ENCODE measurements at regions not wholly inside any gene's neighbourhood (a gene's known extent, or its start where the extent isn't known, plus 50 kb on each side); places are given as distances from the start of the nearest gene placed in this dataset.
"Not testable (repeated sequence)": the region's sequence is repeated elsewhere in the genome, so short reads cannot be mapped to it uniquely, and the experiment has no call there.

GRCh38 chr1:199058281-199058680 is 419.4 kb downstream of the PTPRC start:
- DNase-seq, result no peak

DNA sequence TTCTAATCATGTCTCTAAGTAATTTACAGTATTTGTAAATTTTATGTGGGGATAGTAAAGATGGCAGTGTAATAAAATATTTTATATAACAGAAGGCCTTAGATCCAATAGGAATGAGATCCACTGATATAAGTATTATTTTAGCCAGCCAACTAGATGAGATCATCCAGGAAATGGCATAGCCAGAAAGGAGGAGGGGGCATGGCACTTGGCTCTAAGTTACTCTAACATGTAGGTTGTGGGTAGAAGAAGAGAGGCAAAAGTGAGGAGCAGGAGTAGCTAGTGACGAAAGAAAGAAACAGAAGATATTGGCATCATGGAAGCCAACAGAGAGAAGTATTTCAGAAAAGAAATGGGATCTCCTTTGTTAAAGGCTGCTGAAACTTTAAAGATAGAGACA is 426.1 kb downstream of the PTPRC start:
- DNase-seq, result no peak

GRCh38 chr1:199067483-199067882 is 428.6 kb downstream of the PTPRC start:
- no peak for DNase-seq

DNA sequence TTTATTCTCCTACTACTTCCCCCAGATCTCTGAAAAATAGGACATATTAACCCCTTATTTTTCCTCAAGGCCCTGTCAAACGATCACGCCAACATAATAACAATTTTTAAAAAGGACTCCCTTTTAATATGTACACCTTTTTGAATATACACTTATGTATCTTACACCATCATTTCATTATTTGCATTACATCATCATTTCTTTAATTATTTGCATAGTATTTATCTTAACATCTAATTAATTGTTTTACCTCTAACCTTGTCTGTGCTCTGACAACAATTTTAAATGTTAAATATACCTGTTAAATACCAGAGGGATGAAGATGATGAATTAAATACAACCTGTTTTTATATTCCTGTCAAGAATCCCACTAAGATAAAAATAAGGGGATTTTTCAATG is 432.2 kb downstream of the PTPRC start:
- DNase-seq, result no peak

DNA sequence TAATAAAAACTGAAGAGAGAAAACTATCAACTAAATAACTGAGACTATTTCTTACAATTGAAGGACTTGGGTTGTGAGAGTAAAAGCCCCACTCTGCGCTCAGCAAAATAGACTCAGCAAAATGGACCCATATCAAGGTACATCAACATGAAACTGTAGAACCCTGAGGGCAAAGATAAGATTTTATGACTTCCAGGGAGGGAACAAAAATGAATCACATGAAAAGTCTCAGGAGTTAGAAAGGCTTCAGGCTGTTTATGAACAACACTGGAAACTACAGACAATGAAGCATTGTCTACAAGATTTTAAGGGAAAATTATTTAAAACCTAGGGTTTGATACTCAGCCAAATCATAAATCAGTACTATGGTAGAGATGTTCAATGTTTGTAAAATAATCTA is 434.3 kb downstream of the PTPRC start:
- no peak for DNase-seq

- no peak for DNase-seq
Observed at GRCh38 chr1:199075792-199076191, 437.0 kb downstream of the PTPRC start.

- no peak for DNase-seq
Observed at GRCh38 chr1:199079994-199080393, 441.2 kb downstream of the PTPRC start.

DNA sequence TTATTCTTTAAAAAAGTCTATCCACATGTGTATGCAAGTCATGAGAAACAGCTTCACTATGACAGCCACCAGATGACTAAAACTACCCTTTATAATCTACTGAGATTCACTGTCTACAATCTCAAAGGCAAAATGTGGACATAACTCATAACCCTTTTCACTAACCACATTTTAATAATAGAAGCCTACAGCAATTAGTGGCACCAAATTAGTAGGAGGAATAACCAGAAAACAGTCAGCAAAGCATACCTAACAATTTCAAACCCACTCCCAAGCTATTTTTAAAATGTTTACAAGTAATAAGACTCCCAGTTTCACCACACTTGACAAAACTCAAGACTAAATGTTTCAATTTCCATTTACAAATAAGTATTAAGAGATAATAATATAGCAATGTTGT is 442.9 kb downstream of the PTPRC start:
- no peak for DNase-seq

- DNase-seq, result no peak
Observed at GRCh38 chr1:199082778-199083389, 444.0 kb downstream of the PTPRC start.

DNA sequence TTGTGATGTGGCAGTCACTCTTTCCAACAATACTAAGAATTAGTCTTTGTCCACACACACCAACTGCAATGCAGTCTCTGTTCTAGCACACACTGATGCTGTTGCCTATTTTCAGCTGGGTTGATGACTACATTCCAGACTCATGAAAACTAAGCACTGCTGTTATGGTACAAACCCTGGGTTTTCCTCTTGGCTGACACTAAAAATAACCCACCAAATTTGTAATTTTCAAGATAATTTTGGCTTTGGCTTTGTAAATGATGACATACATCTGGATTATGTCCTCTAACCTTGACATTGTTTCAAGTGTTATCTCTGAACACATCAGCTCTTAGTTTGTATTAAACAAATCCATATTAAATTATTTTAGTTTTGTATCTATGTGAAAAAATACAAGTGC is 444.8 kb downstream of the PTPRC start:
- no peak for DNase-seq

- DNase-seq, result no peak
Observed at GRCh38 chr1:199084293-199084692, 445.5 kb downstream of the PTPRC start.

DNA sequence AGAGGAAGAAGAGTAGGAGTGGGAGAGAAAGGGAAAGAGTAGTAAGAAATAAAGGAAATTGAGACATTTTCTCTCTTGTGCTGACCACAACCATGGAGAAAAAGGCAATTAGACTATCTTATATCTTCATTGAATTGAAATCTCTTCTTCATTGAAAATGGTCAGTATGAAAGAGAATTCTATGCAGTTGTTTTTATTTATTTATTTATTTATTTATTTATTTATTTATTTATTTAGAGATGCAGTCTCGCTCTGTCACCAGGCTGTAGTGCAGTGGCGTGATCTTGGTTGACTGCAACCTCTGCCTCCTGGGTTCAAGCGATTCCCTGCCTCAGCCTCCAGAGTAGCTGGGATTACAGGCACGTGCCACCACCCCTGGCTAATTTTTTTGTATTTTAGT is 447.1 kb downstream of the PTPRC start:
- DNase-seq, result no peak

DNA sequence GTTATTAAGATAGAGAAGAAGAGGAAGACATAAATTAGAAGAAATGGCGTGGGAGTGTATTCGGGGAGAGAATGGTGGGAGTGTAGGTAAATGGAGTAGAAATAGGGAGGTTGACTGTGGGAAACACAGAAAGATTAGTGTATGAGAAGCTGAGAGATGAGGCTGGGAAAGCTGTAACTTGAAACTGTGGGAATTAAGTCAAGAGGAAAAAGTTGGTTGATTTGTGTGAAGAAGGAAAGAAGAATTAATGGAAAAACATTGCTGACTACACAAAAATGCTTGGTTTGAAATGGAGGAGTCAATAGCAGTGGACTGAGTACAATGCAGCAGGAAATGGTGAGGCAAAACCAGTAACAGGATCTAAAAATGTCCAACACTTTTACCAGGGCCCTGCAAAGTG is 448.3 kb downstream of the PTPRC start:
- no peak for DNase-seq

DNA sequence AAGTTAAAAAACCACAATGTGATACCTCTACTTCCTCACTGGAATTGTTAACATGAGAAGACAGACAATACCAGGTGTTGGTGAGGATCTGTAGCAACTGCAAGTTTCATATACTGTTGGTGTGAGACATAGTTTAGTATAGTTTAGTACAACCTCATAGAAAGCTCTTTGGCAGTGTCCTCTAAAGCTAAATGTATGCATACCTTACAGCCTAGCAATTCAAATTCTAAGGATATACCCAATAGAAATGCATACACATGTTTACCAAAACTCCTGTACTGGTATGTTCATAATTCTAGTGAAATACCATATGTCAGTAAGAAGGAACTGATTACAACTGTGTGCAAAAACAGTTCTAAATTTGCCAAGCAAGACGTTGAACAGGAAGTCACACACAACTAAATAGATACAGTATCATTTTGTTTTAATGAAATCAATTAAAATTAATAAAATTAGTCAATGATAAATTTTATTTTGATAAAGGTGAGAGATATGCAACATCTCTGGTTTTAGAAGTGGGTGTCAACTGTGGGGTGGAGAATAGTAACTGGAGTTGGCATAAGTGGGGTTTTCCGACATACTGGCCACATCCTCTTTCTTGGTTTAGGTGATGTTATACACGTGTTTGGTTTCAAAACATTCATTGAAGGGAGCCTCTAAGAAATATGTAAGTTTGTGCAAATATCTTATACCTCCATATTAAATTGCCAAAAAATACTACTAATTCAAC is 450.7 kb downstream of the PTPRC start:
- DNase-seq, result peak; percentile 24

- not testable (repeated sequence) for DNase-seq
Observed at GRCh38 chr1:199095628-199096027, 456.8 kb downstream of the PTPRC start.

- DNase-seq, result no peak
Observed at GRCh38 chr1:199096591-199096990, 457.8 kb downstream of the PTPRC start.

DNA sequence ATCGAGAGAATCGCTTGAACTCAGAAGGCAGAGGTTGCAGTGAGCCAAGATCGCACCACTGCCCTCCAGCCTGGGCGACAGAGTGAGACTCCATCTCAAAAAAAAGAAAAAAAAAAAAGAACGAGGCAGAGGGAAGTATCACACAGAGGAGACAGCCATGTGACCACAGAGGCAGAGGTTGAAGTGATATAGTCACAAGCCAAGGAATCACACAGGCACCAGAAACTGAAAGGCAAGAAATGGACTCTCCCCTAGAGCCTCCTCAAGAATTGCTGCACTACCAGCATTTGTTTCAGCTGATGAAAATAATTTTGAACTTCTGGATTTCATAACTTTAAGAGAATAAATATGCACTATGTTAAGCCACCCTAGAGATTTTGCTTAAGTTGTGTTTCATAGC is 459.6 kb downstream of the PTPRC start:
- no peak for DNase-seq

GRCh38 chr1:199101139-199101538 is 462.3 kb downstream of the PTPRC start:
- DNase-seq, result no peak

GRCh38 chr1:199101635-199102034 is 462.8 kb downstream of the PTPRC start:
- no peak for DNase-seq

DNA sequence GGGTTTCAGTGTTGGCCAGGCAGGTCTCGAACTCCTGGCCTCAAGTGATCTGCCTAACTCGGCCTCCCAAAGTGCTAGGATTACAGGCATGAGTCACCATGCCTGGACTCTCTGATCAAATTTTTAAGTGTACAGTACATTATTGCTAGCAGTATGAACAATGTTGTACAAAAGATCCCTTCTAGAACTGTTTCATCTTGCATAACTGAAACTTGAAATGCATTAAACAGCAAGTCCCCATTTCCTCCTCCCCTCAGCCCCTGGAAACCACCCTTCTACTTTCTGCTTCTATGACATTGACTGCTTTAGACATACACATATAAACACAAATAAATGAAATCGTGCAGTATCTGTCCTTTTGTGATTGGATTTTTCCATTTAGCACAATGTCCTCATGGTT is 463.4 kb downstream of the PTPRC start:
- DNase-seq, result no peak

GRCh38 chr1:199109160-199109559 is 470.3 kb downstream of the PTPRC start:
- DNase-seq, result no peak

DNA sequence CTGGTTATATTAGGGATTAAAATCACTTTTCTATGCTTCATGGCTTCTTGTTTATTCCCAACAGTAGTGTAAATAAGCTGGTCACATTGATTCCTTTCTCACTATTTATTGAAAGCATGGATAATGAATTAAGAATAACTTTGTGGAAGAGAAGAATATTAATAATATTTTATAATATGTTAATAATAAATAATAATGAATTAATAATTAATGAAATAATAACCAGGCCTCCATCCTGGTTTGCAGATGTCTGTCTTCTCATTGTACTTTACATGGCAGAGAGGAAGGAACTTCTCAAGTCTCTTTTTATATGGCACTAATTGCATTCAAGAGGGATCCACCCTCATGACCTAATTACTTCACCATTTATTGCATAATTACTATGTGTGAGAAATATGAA is 473.5 kb downstream of the PTPRC start:
- DNase-seq, result no peak

GRCh38 chr1:199113265-199113869 is 474.5 kb downstream of the PTPRC start:
- DNase-seq, result peak; percentile 51

GRCh38 chr1:199116488-199116887 is 477.6 kb downstream of the PTPRC start:
- no peak for DNase-seq

- no peak for DNase-seq
Observed at GRCh38 chr1:199121047-199121446, 482.2 kb downstream of the PTPRC start.

Measured in activated T-cell treated with anti-CD3 and anti-CD28 coated beads for 4 hours (primary cell).